OCI-LY1 (cell line): ENCODE measurements at regions not wholly inside any gene's neighbourhood (a gene's known extent, or its start where the extent isn't known, plus 50 kb on each side); places are given as distances from the start of the nearest gene placed in this dataset.

Source experiments
- EZH2 ChIP-seq: fragments of 200-600 bp; sonication (generic), shearing (Covaris generic); IDR thresholded peaks from 2 replicates; pipeline ENCODE4 v1.8.0; 2017; ENCODE audit warnings: borderline replicate concordance, mixed run types, mild to moderate bottlenecking, antibody characterized with exemption, low read length, moderate library complexity, mixed read lengths
- TF ChIP-seq, protein P1 (sequence below): fragments of 200-600 bp; sonication (generic), shearing (Covaris generic); IDR thresholded peaks from 2 replicates; pipeline ENCODE4 v1.5.1; 2017; ENCODE audit warnings: mild to moderate bottlenecking, antibody characterized with exemption, low read length, moderate library complexity, mixed read lengths

DNA sequence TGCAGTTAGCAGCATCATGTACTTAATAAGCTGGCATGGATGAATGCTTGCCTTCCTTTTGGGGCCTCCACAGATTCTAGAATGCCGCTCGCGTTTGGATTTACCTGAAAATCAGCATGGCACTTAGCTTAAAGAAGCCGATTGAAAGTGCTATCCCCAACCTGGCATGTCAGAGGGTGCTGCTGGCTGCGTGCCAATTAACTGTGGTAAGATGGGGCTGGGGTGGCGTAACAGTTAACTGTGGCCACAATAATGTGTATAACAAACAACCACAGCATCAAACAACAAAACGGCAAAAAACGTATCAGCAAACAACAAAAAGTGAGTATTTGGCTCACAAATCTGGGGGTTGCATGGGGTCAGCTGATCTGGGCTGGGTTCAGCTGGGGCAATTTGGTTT is 70.5 kb downstream of the CBLL2 start:
- no peak for TF ChIP-seq EZH2
- TF ChIP-seq, protein P1, sequence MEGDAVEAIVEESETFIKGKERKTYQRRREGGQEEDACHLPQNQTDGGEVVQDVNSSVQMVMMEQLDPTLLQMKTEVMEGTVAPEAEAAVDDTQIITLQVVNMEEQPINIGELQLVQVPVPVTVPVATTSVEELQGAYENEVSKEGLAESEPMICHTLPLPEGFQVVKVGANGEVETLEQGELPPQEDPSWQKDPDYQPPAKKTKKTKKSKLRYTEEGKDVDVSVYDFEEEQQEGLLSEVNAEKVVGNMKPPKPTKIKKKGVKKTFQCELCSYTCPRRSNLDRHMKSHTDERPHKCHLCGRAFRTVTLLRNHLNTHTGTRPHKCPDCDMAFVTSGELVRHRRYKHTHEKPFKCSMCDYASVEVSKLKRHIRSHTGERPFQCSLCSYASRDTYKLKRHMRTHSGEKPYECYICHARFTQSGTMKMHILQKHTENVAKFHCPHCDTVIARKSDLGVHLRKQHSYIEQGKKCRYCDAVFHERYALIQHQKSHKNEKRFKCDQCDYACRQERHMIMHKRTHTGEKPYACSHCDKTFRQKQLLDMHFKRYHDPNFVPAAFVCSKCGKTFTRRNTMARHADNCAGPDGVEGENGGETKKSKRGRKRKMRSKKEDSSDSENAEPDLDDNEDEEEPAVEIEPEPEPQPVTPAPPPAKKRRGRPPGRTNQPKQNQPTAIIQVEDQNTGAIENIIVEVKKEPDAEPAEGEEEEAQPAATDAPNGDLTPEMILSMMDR: no peak
